MCF 10A (cell line): ENCODE measurements at regions not wholly inside any gene's neighbourhood (a gene's known extent, or its start where the extent isn't known, plus 50 kb on each side); places are given as distances from the start of the nearest gene placed in this dataset.

Source experiments
- BruUV-seq: library from RNA; stranded (reverse); fragments of 400-500 nt; replicated peaks from 2 replicates; lab custom pipeline; 2021; lab: Mats Ljungman, UMichigan
- CTCF ChIA-PET: fragments of 300-600 bp; sonication (Branson Sonifier 250); formaldehyde crosslinking; extraction: SDS; loops from one replicate; lab custom pipeline; 2021; ENCODE audit warnings: antibody characterized with exemption, inconsistent platforms; lab: Yijun Ruan, JAX
- POLR2A ChIA-PET: fragments of 300-600, 350-650 bp; sonication (Branson Sonifier 250); formaldehyde crosslinking; extraction: SDS; loops from one replicate; lab custom pipeline; 2020; ENCODE audit warnings: antibody characterized with exemption, inconsistent platforms; lab: Yijun Ruan, JAX
- DNase-seq: peaks from one replicate; pipeline ENCODE4 v3.0.0-alpha.2; 2018; ENCODE audit not compliant: unreplicated experiment
- H3K27ac Mint-ChIP-seq: one replicate; pipeline ENCODE4 v1.8.0; 2022; ENCODE audit warnings: mild to moderate bottlenecking, low read depth, mixed read lengths; ENCODE audit not compliant: unreplicated experiment
- H3K27me3 Mint-ChIP-seq: one replicate; pipeline ENCODE4 v1.8.0; 2022; ENCODE audit warnings: mixed read lengths; ENCODE audit not compliant: insufficient read depth, unreplicated experiment
- H3K36me3 Mint-ChIP-seq: one replicate; pipeline ENCODE4 v1.8.0; 2022; ENCODE audit warnings: mild to moderate bottlenecking, moderate library complexity, mixed read lengths; ENCODE audit not compliant: insufficient read depth, unreplicated experiment
- H3K4me1 Mint-ChIP-seq: one replicate; pipeline ENCODE4 v1.8.0; 2022; ENCODE audit warnings: mixed read lengths; ENCODE audit not compliant: insufficient read depth, unreplicated experiment
- H3K4me3 Mint-ChIP-seq: one replicate; pipeline ENCODE4 v1.8.0; 2022; ENCODE audit warnings: mild to moderate bottlenecking, moderate library complexity, mixed read lengths; ENCODE audit not compliant: unreplicated experiment
- H3K9me3 Mint-ChIP-seq: one replicate; pipeline ENCODE4 v1.8.0; 2022; ENCODE audit warnings: mixed read lengths; ENCODE audit not compliant: unreplicated experiment
- intact Hi-C: fragments of 100-400 bp; cut with micrococcal nuclease; formaldehyde crosslinking; loops from 2 replicates; pipeline ENCODE4 v1.14.1; 2022
- TF ChIP-seq, protein P1 (sequence below): fragments of 200-600 bp; IDR thresholded peaks from one replicate; pipeline ENCODE4 v1.8.0; 2022; ENCODE audit warnings: antibody characterized with exemption, mild to moderate bottlenecking; ENCODE audit not compliant: unreplicated experiment

DNA sequence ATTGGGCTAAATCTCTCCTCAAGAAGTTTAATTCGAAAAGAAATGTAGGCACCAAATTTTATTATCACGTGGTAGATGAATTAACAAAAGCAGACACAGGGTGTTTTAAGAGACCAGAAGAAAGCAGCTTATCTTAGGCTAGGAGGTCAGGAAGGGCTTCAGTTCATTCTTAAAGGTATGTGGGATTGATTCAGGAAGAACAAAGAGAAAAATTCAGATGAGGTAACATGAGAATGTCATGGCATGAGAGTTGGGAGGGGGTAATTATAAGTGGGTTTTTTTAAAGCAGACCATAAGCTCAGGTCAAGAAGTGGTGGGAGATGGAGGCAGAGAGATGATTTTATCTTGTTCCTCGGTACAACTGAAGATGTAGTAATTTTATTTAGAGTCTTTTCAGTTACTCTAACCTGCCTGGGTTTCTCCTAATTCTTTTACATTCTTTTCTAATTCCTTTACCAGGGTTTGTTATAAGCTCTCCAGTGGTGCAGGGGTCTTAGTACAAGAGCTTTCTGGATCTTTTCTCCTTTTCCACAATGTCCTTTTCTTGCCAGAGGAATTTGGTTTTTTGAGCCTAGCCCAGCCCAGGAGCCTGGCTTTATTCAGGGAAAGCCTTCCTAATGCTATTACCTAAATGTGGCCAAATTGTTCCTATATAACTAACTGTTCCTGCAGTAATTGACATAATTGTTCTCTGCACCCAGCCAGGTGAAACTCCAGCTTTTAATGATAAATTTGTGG is 474.1 kb upstream of the BTBD3 start:
- Mint-ChIP-seq H3K27ac (no peak overlapping the region), H3K4me3 (no peak overlapping the region), H3K4me1 (peaks cover 4% of the 10 kb centered on the region), H3K27me3 (no peaks in the 10 kb centered on the region), H3K36me3 (no peaks in the 10 kb centered on the region), H3K9me3 (no peaks in the 10 kb centered on the region)
- intact Hi-C loops: no loop called here
- BruUV-seq: no TSS peak
- CTCF ChIA-PET: interaction anchor here (0.7 to 1.0 kb wide), 3 partner anchors 13 to 17 kb away, joined by 3 read pairs; no protein-coding TSS in a partner anchor
- TF ChIP-seq, protein P1, sequence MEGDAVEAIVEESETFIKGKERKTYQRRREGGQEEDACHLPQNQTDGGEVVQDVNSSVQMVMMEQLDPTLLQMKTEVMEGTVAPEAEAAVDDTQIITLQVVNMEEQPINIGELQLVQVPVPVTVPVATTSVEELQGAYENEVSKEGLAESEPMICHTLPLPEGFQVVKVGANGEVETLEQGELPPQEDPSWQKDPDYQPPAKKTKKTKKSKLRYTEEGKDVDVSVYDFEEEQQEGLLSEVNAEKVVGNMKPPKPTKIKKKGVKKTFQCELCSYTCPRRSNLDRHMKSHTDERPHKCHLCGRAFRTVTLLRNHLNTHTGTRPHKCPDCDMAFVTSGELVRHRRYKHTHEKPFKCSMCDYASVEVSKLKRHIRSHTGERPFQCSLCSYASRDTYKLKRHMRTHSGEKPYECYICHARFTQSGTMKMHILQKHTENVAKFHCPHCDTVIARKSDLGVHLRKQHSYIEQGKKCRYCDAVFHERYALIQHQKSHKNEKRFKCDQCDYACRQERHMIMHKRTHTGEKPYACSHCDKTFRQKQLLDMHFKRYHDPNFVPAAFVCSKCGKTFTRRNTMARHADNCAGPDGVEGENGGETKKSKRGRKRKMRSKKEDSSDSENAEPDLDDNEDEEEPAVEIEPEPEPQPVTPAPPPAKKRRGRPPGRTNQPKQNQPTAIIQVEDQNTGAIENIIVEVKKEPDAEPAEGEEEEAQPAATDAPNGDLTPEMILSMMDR: no peak
- DNase-seq: no peak
- POLR2A ChIA-PET: interaction anchor here (0.9 kb wide), 1 partner anchor 11 kb away, joined by 3 read pairs; no protein-coding TSS in a partner anchor

DNA sequence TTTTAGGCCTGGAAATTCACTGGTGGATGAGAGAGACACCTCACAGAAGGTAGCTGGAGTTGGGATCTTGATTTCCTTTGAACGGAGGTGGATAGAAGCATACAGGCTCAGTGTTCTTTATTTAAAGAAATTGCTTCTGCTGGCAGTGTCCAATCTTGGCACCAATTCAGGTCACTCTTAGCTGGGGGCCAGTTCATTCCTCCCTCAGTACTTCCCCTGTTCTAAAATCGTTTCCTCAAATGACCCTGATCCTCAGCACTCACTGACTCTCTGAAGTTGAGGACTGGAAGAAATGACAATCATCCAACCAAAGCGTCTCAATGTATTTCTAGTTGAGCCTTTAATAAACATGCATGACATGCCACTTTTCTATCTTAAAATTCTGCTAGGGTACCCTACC is 472.5 kb upstream of the BTBD3 start:
- ChIA-PET POLR2A (no interaction called here), CTCF (interaction anchor here (0.6 kb wide), 1 partner anchor 104 kb away, joined by 3 read pairs; no protein-coding TSS in a partner anchor)
- no peaks in the 10 kb centered on the region for H3K9me3 Mint-ChIP-seq
- intact Hi-C loops: no loop called here
- H3K36me3 Mint-ChIP-seq: no peaks in the 10 kb centered on the region
- no peak overlapping the region for H3K4me3 Mint-ChIP-seq
- no peaks in the 10 kb centered on the region for H3K27me3 Mint-ChIP-seq
- TF ChIP-seq, protein P1: no peak
- no TSS peak for BruUV-seq
- H3K27ac Mint-ChIP-seq: no peak overlapping the region
- peaks cover 4% of the 10 kb centered on the region for H3K4me1 Mint-ChIP-seq
- DNase-seq: no peak

DNA sequence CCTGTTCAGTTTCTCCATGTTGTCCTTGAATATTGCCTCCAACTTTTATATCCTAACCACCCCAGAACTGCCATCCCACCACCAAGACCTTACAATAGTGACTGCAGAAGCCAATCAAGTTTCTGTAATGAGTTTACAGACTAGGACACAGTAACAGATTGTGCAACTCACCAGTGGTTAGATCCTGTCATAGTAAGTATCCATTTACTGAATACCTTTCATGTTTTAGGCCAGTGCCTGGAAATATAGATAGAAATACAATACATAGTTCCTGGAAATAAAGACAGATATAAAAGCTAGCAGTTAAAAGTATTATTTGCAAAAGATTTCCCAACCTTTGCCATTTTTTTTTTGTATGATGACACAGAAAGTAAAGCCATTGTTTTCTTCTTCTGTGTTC is 471.8 kb upstream of the BTBD3 start:
- peaks cover 4% of the 10 kb centered on the region for H3K4me1 Mint-ChIP-seq
- BruUV-seq: no TSS peak
- DNase-seq: no peak
- H3K9me3 Mint-ChIP-seq: no peaks in the 10 kb centered on the region
- TF ChIP-seq, protein P1: no peak
- H3K36me3 Mint-ChIP-seq: no peaks in the 10 kb centered on the region
- ChIA-PET CTCF (interaction anchor here (0.6 to 0.7 kb wide), 2 partner anchors 13 to 98 kb away, joined by 3 to 8 read pairs; no protein-coding TSS in a partner anchor), POLR2A (no interaction called here)
- H3K27me3 Mint-ChIP-seq: no peaks in the 10 kb centered on the region
- no peak overlapping the region for H3K4me3 Mint-ChIP-seq
- H3K27ac Mint-ChIP-seq: peak overlapping the region; percentile 18
- intact Hi-C loops: no loop called here

DNA sequence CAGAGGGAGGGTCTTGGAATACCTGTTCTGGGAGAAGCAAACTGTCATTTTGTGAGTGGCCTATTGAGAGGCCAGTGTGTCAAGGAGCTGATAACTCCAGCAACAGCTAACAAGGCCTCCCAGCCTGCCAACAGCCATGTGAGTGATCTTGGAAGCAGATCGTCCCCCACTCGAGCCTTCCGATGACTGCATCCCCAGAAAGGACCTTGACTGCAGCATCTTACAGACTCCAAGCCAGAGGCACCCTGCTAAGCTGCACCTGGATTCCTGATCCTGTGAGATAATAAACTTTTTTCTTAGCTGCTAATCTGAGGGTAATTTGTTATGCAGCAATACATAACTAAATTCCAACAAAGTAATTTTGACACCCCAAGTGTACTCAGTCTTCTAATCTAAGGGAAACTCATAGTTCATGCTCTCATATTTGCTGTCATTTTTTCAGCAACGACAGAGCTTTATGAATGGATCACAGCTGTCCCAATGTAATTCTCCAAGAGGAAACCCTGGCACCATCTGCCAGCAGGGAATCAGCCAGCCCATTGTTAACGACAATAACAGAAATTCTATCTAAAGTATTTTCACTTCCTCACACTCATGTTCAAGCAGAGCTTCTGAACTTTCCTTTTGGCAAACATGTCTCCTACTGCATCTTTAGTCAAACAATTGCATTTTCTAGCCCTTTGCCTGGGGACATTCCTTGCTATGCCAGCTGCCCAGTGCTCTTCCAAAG is 470.2 kb upstream of the BTBD3 start:
- intact Hi-C loops: no loop called here
- H3K9me3 Mint-ChIP-seq: no peaks in the 10 kb centered on the region
- no peaks in the 10 kb centered on the region for H3K27me3 Mint-ChIP-seq
- ChIA-PET POLR2A (no interaction called here), CTCF (interaction anchor here (0.6 to 1.2 kb wide), 2 partner anchors 24 to 60 kb away, joined by 3 to 4 read pairs; no protein-coding TSS in a partner anchor)
- DNase-seq: no peak
- no peaks in the 10 kb centered on the region for H3K36me3 Mint-ChIP-seq
- no peak overlapping the region for H3K27ac Mint-ChIP-seq
- H3K4me1 Mint-ChIP-seq: peaks cover 7% of the 10 kb centered on the region
- no peak overlapping the region for H3K4me3 Mint-ChIP-seq
- TF ChIP-seq, protein P1: no peak
- BruUV-seq: no TSS peak
